HAP-1 (cell line): ENCODE measurements at regions not wholly inside any gene's neighbourhood (a gene's known extent, or its start where the extent isn't known, plus 50 kb on each side); places are given as distances from the start of the nearest gene placed in this dataset.
A peak's percentile ranks its signal among the peaks of the same experiment; 100 is the strongest.

ENCODE experiments used
- DNase-seq, 2 experiments: peaks; one replicate each; pipeline ENCODE4 v3.0.0-alpha.2; 2016 to 2020; ENCODE audit warnings: low spot score in 2 of 2
- H3K27me3 ChIP-seq: fragments of 250-450 bp; sonication (Bioruptor Pico); 2 replicates; pipeline ENCODE4 v1.5.1; 2020; ENCODE audit warnings: low read depth, mild to moderate bottlenecking, moderate library complexity
- H3K36me3 ChIP-seq: fragments of 250-450 bp; sonication (Bioruptor Pico); replicated peaks from 2 replicates; pipeline ENCODE4 v1.5.1; 2020; ENCODE audit warnings: mild to moderate bottlenecking
- H3K4me1 ChIP-seq: fragments of 250-450 bp; sonication (Bioruptor Pico); 2 replicates; pipeline ENCODE4 v1.5.1; 2020; ENCODE audit warnings: mild to moderate bottlenecking
- H3K4me3 ChIP-seq: fragments of 250-450 bp; sonication (Bioruptor Pico); 2 replicates; pipeline ENCODE4 v1.5.1; 2020; ENCODE audit warnings: mild to moderate bottlenecking, moderate library complexity
- H3K9me3 ChIP-seq: fragments of 250-450 bp; sonication (Bioruptor Pico); 2 replicates; pipeline ENCODE4 v1.5.1; 2020; ENCODE audit warnings: mild to moderate bottlenecking, moderate library complexity
- in situ Hi-C: fragments of 300-500 bp; cut with MboI; formaldehyde crosslinking; loops from 3 replicates; pipeline ENCODE4 v1.14.3; 2020; ENCODE audit warnings: low sequenced_read_pairs, inconsistent platforms, mixed read lengths

DNA sequence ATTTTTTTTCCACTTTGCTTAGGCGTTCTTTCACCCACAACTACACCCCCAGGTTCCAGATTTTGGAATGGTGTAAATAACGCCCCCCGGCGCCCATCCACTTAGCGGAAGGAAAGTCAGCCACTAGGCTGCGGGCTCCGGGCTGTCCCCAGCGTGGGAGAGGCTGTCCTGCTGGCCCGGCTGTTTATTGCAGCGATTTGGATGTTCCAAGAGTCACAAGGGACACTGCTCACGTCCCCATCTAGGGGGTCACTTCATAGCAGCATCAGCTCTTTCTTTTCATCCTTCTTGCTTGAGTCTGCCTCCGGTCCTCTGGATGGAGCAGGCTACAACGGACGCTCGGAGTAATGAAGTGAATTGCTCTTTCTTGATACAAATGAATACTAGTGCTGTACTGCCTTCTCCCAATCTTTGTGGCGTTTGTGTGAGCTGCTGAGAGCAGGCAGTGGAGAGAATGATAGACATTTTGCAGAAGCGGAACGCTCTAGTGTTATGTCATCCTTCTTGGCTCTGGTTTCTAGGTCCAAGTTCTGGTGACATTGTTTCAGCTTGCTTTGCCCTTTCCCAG is 50.7 kb upstream of the PAIP2B start:
- H3K4me3 ChIP-seq: peak overlapping the region; percentile 49

DNA sequence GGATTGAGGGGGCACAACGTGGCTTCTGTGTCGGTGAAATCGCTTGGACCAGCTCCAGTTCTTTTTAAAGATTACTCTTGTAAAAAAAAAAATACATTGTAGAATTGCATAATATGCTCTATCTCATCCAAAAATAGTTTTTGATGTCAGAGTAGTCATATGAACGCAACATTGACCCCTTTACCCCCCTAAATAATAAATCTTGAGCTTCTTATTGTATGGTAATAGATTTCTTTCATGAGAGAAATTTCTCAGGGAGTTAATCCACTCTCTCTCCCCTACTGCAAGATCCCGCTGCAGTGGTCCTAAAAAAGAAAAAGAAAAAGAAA is 50.2 kb upstream of the PAIP2B start:
- Histone ChIP-seq H3K36me3 (no peaks in the 10 kb centered on the region), H3K9me3 (no peaks in the 10 kb centered on the region; the same call in 1 of the 2 replicates), H3K4me1 (peaks cover 17% of the 10 kb centered on the region), H3K27me3 (peaks cover 3% of the 10 kb centered on the region; the same call in 1 of the 2 replicates), H3K4me3 (peak overlapping the region; percentile 49)
- peak in 1 of 2 experiments; percentile 3 for DNase-seq
- in situ Hi-C loops: no loop called here

More for the DNA sequence above, 50.7 kb upstream of the PAIP2B start:
- peaks cover 17% of the 10 kb centered on the region for H3K4me1 ChIP-seq
- no peaks in the 10 kb centered on the region; the same call in 1 of the 2 replicates for H3K9me3 ChIP-seq
- peak; percentile 44 to 79 for DNase-seq
- peaks cover 3% of the 10 kb centered on the region; the same call in 1 of the 2 replicates for H3K27me3 ChIP-seq
- H3K36me3 ChIP-seq: no peaks in the 10 kb centered on the region
- in situ Hi-C loops: no loop called here

DNA sequence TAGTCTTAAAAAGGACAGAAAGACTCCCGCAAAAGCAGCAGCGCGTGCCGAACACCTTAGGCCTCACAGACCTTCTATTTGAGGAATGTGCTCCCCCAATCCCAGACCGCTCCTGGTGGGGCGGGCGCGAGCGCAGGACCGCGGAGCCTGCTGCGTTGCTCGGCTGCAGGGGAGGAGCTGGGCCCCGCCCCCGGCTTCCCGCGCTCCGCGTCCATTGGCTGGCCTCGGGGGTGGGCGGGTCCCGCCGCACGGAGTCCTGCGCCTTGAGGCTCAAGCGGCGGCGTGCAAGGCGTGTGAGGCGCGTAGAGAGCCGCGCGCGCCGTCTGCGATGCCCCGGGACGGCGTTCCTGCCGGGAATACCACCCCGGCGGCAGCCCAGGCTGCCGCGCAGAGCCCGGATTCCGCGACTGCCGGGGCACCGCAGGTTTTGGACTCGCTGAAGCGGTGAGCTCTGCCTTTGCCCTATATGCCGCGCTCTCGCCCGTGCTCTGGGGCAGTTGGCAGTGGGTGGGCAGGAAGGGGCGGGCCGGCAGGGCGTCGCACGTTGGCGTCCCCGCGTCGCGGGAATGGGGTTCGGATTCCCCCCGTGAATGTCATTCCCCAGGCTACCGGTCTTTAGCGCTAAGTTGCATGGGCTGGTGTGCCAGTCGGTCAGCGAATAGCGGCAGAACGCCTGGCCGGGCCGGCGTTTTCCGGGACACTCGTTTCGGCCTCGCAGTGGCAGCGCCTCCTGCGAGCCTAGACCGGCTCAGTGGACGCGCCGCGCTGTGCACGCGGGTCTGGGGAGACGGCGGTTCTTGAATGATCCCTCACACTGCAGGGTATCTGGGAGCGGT is 49.6 kb upstream of the PAIP2B start:
- in situ Hi-C loops: no loop called here
- peak; percentile 89 to 95 for DNase-seq
- H3K36me3 ChIP-seq: no peaks in the 10 kb centered on the region
- peak overlapping the region; percentile 49 for H3K4me3 ChIP-seq
- H3K4me1 ChIP-seq: peaks cover 17% of the 10 kb centered on the region
- peaks cover 3% of the 10 kb centered on the region; the same call in 1 of the 2 replicates for H3K27me3 ChIP-seq
- H3K9me3 ChIP-seq: no peaks in the 10 kb centered on the region; the same call in 1 of the 2 replicates
